HG03066 (cell line): ENCODE measurements at regions not wholly inside any gene's neighbourhood (a gene's known extent, or its start where the extent isn't known, plus 50 kb on each side); places are given as distances from the start of the nearest gene placed in this dataset.
A peak's percentile ranks its signal among the peaks of the same experiment; 100 is the strongest.

Experiments
- ATAC-seq: cut with Tn5 transposase; IDR thresholded peaks from one replicate; pipeline ENCODE4 v1.9.1; 2021; ENCODE audit warnings: low read depth; ENCODE audit not compliant: unreplicated experiment

GRCh38 chr2:176658708-176659107 lies 389.5 kb downstream of the MTX2 start:
- no peak for ATAC-seq

- ATAC-seq = no peak
Measured at GRCh38 chr2:176662753-176663152, 393.5 kb downstream of the MTX2 start.

GRCh38 chr2:176664478-176664877 lies 395.2 kb downstream of the MTX2 start:
- ATAC-seq = no peak

- ATAC-seq = no peak
Measured at GRCh38 chr2:176665086-176665485, 395.8 kb downstream of the MTX2 start.

GRCh38 chr2:176668912-176669311 lies 399.7 kb downstream of the MTX2 start:
- no peak for ATAC-seq

- peak; percentile 73 for ATAC-seq
Measured at GRCh38 chr2:176669398-176670174, 400.3 kb downstream of the MTX2 start.

GRCh38 chr2:176675271-176675949 lies 406.2 kb downstream of the MTX2 start:
- ATAC-seq = no peak

GRCh38 chr2:176677746-176678265 lies 408.6 kb downstream of the MTX2 start:
- no peak for ATAC-seq

GRCh38 chr2:176678571-176678970 lies 409.3 kb downstream of the MTX2 start:
- ATAC-seq = no peak

- no peak for ATAC-seq
Measured at GRCh38 chr2:176679061-176679669, 409.9 kb downstream of the MTX2 start.

- no peak for ATAC-seq
Measured at GRCh38 chr2:176680916-176681516, 411.8 kb downstream of the MTX2 start.

- ATAC-seq = no peak
Measured at GRCh38 chr2:176681584-176682115, 412.4 kb downstream of the MTX2 start.

GRCh38 chr2:176682278-176682677 lies 413.0 kb downstream of the MTX2 start:
- no peak for ATAC-seq

GRCh38 chr2:176683618-176684111 lies 414.4 kb downstream of the MTX2 start:
- no peak for ATAC-seq

GRCh38 chr2:176685908-176686307 lies 416.7 kb downstream of the MTX2 start:
- ATAC-seq = no peak

GRCh38 chr2:176686328-176686727 lies 417.1 kb downstream of the MTX2 start:
- no peak for ATAC-seq

- no peak for ATAC-seq
Measured at GRCh38 chr2:176687342-176687741, 418.1 kb downstream of the MTX2 start.

GRCh38 chr2:176687944-176688343 lies 418.7 kb downstream of the MTX2 start:
- ATAC-seq = no peak

GRCh38 chr2:176689711-176690110 lies 420.5 kb downstream of the MTX2 start:
- no peak for ATAC-seq

- no peak for ATAC-seq
Measured at GRCh38 chr2:176691471-176691870, 422.2 kb downstream of the MTX2 start.

- ATAC-seq = no peak
Measured at GRCh38 chr2:176692533-176692932, 423.3 kb downstream of the MTX2 start.
